ENCODE measurements at regions not wholly inside any gene's neighbourhood (a gene's known extent, or its start where the extent isn't known, plus 50 kb on each side); places are given as distances from the start of the nearest gene placed in this dataset.

DNA sequence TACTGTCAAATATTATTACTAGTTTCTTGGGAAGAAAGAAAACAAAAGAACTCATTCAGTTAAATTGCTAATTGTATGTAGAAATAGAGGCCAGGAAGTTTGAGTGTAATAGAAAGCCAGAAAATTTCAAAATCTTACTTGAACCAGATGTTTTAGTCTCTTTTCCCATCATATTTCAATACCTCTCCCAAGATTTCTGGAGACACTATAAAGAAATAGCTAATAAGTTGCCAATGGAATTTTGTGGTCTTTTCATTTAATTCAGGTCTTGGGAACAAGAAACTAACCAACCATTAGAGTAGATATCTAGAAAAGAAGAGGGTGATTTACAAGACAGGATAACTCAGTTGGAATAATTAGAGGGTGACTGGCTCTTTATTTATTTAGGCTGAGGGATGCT lies 112.2 kb downstream of the AGTR2 start:
- H3K27me3 ChIP-seq (ENCODE audit: control insufficient read depth, insufficient read depth, low read length), result no peaks in the 10 kb centered on the region
- no peak for ATAC-seq
- intact Hi-C loops (cut with micrococcal nuclease; ENCODE audit: unreplicated experiment) (no loop called here), in situ Hi-C loops (cut with HindIII; ENCODE audit: low pct_unique_long_range_greater_than_20kb, low sequenced_read_pairs) (no loop called here)
- no peak overlapping the region for H3K4me3 ChIP-seq (ENCODE audit: low read depth in 2 of 2, low read length in 2 of 2)
- ChIA-PET POLR2A (no interaction called here), CTCF (no interaction called here)
- no peaks in the 10 kb centered on the region for H3K4me1 ChIP-seq (ENCODE audit: control insufficient read depth, insufficient read depth, low read length)
- no peak overlapping the region for H3K27ac ChIP-seq (ENCODE audit: low read length)
- TF ChIP-seq, protein P1, sequence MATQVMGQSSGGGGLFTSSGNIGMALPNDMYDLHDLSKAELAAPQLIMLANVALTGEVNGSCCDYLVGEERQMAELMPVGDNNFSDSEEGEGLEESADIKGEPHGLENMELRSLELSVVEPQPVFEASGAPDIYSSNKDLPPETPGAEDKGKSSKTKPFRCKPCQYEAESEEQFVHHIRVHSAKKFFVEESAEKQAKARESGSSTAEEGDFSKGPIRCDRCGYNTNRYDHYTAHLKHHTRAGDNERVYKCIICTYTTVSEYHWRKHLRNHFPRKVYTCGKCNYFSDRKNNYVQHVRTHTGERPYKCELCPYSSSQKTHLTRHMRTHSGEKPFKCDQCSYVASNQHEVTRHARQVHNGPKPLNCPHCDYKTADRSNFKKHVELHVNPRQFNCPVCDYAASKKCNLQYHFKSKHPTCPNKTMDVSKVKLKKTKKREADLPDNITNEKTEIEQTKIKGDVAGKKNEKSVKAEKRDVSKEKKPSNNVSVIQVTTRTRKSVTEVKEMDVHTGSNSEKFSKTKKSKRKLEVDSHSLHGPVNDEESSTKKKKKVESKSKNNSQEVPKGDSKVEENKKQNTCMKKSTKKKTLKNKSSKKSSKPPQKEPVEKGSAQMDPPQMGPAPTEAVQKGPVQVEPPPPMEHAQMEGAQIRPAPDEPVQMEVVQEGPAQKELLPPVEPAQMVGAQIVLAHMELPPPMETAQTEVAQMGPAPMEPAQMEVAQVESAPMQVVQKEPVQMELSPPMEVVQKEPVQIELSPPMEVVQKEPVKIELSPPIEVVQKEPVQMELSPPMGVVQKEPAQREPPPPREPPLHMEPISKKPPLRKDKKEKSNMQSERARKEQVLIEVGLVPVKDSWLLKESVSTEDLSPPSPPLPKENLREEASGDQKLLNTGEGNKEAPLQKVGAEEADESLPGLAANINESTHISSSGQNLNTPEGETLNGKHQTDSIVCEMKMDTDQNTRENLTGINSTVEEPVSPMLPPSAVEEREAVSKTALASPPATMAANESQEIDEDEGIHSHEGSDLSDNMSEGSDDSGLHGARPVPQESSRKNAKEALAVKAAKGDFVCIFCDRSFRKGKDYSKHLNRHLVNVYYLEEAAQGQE (IDR thresholded peaks at IDR 0.05; ENCODE audit: insufficient read depth in 1 of 2, low read depth in 2 of 2, low read length in 1 of 2), result no peak
- no peak for TF ChIP-seq POLR2AphosphoS5 (IDR thresholded peaks at IDR 0.05; ENCODE audit: low read depth, low read length)
- no peak for TF ChIP-seq TCF7L2 (IDR thresholded peaks at IDR 0.05; ENCODE audit: low read depth, low read length)
- TF ChIP-seq SIN3A (IDR thresholded peaks at IDR 0.05; ENCODE audit: borderline replicate concordance, insufficient read depth, low read depth, low read length), result no peak
- no peak for TF ChIP-seq CTCF (IDR thresholded peaks at IDR 0.05)
- H3K9me3 ChIP-seq (ENCODE audit: control insufficient read depth, insufficient read depth, low read depth, low read length), result no peaks in the 10 kb centered on the region
- no peaks in the 10 kb centered on the region for H3K36me3 ChIP-seq (ENCODE audit: control insufficient read depth, insufficient read depth, low read length)
- BruUV-seq (replicated peaks), result no TSS peak
- DNase-seq (ENCODE audit: low read depth, low spot score), result no peak

DNA sequence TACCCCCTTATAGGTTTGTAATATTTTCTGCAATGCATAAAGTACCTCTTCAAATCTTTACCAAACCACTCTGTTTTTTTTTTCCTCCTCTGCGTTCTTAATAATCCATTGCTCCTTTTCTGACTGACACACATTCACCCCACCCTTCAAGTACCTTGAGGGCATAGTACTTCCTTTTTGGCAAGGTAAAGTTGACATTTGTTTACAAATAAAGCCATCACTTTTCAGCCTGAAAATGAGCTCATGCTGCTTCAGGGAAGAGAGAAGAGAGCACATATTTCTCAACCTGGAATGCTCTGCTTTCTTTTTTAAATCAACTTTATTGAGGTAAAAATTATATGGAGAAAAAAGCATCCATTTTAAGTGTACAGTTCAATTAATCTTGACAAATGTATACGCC lies 113.9 kb downstream of the AGTR2 start:
- Histone ChIP-seq H3K36me3 (ENCODE audit: control insufficient read depth, insufficient read depth, low read length) (no peaks in the 10 kb centered on the region), H3K27me3 (ENCODE audit: control insufficient read depth, insufficient read depth, low read length) (no peaks in the 10 kb centered on the region), H3K27ac (ENCODE audit: low read length) (no peak overlapping the region), H3K4me1 (ENCODE audit: control insufficient read depth, insufficient read depth, low read length) (no peaks in the 10 kb centered on the region), H3K9me3 (ENCODE audit: control insufficient read depth, insufficient read depth, low read depth, low read length) (no peaks in the 10 kb centered on the region), H3K4me3 (ENCODE audit: low read depth in 2 of 2, low read length in 2 of 2) (no peak overlapping the region)
- DNase-seq (ENCODE audit: low read depth, low spot score) (no peak), ATAC-seq (no peak)
- in situ Hi-C loops (cut with HindIII; ENCODE audit: low pct_unique_long_range_greater_than_20kb, low sequenced_read_pairs) (no loop called here), intact Hi-C loops (cut with micrococcal nuclease; ENCODE audit: unreplicated experiment) (no loop called here)
- POLR2A ChIA-PET, result no interaction called here
- no peak for TF ChIP-seq SIN3A (IDR thresholded peaks at IDR 0.05; ENCODE audit: borderline replicate concordance, insufficient read depth, low read depth, low read length)
- TF ChIP-seq TCF7L2 (IDR thresholded peaks at IDR 0.05; ENCODE audit: low read depth, low read length), result no peak
- TF ChIP-seq POLR2AphosphoS5 (IDR thresholded peaks at IDR 0.05; ENCODE audit: low read depth, low read length), result no peak
- TF ChIP-seq, protein P1 (IDR thresholded peaks at IDR 0.05; ENCODE audit: insufficient read depth in 1 of 2, low read depth in 2 of 2, low read length in 1 of 2), result no peak
- no peak for TF ChIP-seq CTCF (IDR thresholded peaks at IDR 0.05)
- CTCF ChIA-PET, result no interaction called here
- no TSS peak for BruUV-seq (replicated peaks)
